ENCODE measurements at regions not wholly inside any gene's neighbourhood (a gene's known extent, or its start where the extent isn't known, plus 50 kb on each side); places are given as distances from the start of the nearest gene placed in this dataset.

- DNase-seq (ENCODE audit: low read depth): no peak
- no peak overlapping the region for H3K4me3 ChIP-seq (ENCODE audit: low read depth, low read length)
Observed at GRCh38 chr17:6936370-6937028, 59.4 kb upstream of the ALOX12 start.

GRCh38 chr17:6938637-6939036, 57.2 kb upstream of the ALOX12 start:
- no peak overlapping the region for H3K4me3 ChIP-seq (ENCODE audit: low read depth, low read length)

GRCh38 chr17:6940186-6940649, 55.6 kb upstream of the ALOX12 start:
- no peak for DNase-seq (ENCODE audit: low read depth)
- H3K4me3 ChIP-seq (ENCODE audit: low read depth, low read length): no peak overlapping the region

More at GRCh38 chr17:6938637-6939036, 57.2 kb upstream of the ALOX12 start:
- DNase-seq (ENCODE audit: low read depth): no peak

GRCh38 chr17:6941989-6942388, 53.9 kb upstream of the ALOX12 start:
- no peak for DNase-seq (ENCODE audit: low read depth)

GRCh38 chr17:6943406-6943805, 52.4 kb upstream of the ALOX12 start:
- no peak overlapping the region for H3K4me3 ChIP-seq (ENCODE audit: low read depth, low read length)
- no peak for DNase-seq (ENCODE audit: low read depth)

More at GRCh38 chr17:6941989-6942388, 53.9 kb upstream of the ALOX12 start:
- H3K4me3 ChIP-seq (ENCODE audit: low read depth, low read length): no peak overlapping the region
